Islet of Langerhans (tissue), 1 donor: ENCODE measurements at regions not wholly inside any gene's neighbourhood (a gene's known extent, or its start where the extent isn't known, plus 50 kb on each side); places are given as distances from the start of the nearest gene placed in this dataset.

ENCODE experiments used
- FAIRE-seq: peaks from one replicate; lab custom pipeline; 2011; peaks lifted over from hg19 to GRCh38; lab: Jason Lieb, UNC

- FAIRE-seq = no peak
Measured at GRCh38 chr5:141777711-141778110, 95.7 kb upstream of the ARAP3 start.

- FAIRE-seq = no peak
Measured at GRCh38 chr5:141777130-141777529, 95.1 kb upstream of the ARAP3 start.

GRCh38 chr5:141773779-141774562 is 91.9 kb upstream of the ARAP3 start:
- FAIRE-seq = no peak

GRCh38 chr5:141772281-141772680 is 90.3 kb upstream of the ARAP3 start:
- no peak for FAIRE-seq

- FAIRE-seq = no peak
Measured at GRCh38 chr5:141771562-141771961, 89.5 kb upstream of the ARAP3 start.

GRCh38 chr5:141771031-141771430 is 89.0 kb upstream of the ARAP3 start:
- no peak for FAIRE-seq

- no peak for FAIRE-seq
Measured at GRCh38 chr5:141769671-141770070, 87.6 kb upstream of the ARAP3 start.

GRCh38 chr5:141767671-141768070 is 85.6 kb upstream of the ARAP3 start:
- FAIRE-seq = no peak

GRCh38 chr5:141765896-141766551 is 84.0 kb upstream of the ARAP3 start:
- no peak for FAIRE-seq

- FAIRE-seq = no peak
Measured at GRCh38 chr5:141763541-141763940, 81.5 kb upstream of the ARAP3 start.

GRCh38 chr5:141762790-141763368 is 80.8 kb upstream of the ARAP3 start:
- FAIRE-seq = no peak

GRCh38 chr5:141762316-141762715 is 80.3 kb upstream of the ARAP3 start:
- no peak for FAIRE-seq

GRCh38 chr5:141760753-141761152 is 78.7 kb upstream of the ARAP3 start:
- no peak for FAIRE-seq

- no peak for FAIRE-seq
Measured at GRCh38 chr5:141760193-141760592, 78.2 kb upstream of the ARAP3 start.

- no peak for FAIRE-seq
Measured at GRCh38 chr5:141758310-141758998, 76.4 kb upstream of the ARAP3 start.

GRCh38 chr5:141757402-141757801 is 75.4 kb upstream of the ARAP3 start:
- FAIRE-seq = no peak

GRCh38 chr5:141756196-141756595 is 74.2 kb upstream of the ARAP3 start:
- FAIRE-seq = no peak

GRCh38 chr5:141753971-141754713 is 72.1 kb upstream of the ARAP3 start:
- no peak for FAIRE-seq

- FAIRE-seq = no peak
Measured at GRCh38 chr5:141753143-141753970, 71.3 kb upstream of the ARAP3 start.

GRCh38 chr5:141747152-141748141 is 65.4 kb upstream of the ARAP3 start:
- peak; percentile 56 for FAIRE-seq
